ENCODE measurements at regions not wholly inside any gene's neighbourhood (a gene's known extent, or its start where the extent isn't known, plus 50 kb on each side); places are given as distances from the start of the nearest gene placed in this dataset.

DNA sequence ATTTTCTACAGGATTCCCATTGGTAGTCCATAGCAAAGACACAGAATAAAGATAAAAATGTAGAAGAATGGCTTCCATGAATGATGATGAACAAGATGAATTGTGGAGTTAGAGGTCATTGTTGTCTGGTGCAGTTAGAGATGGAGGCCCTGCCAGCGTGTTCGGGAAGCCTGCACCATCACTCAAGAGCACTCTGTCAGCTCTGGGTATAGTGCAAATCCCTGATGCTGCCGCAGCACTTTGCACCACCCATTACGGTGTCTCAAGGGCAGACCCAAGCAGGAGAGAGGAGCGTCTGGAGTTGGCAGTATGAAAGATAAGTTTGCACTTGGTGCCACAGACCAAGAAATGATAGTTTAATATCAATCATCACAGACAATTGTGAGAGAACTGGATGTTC, 181.6 kb upstream of the CHST9 start:
- TF ChIP-seq POLR2A (IDR thresholded peaks at IDR 0.05) (no peak), POLR2AphosphoS5 (IDR thresholded peaks at IDR 0.05) (no peak), EP300 (IDR thresholded peaks at IDR 0.05; ENCODE audit: low read depth) (no peak)
- TF ChIP-seq, protein P1, sequence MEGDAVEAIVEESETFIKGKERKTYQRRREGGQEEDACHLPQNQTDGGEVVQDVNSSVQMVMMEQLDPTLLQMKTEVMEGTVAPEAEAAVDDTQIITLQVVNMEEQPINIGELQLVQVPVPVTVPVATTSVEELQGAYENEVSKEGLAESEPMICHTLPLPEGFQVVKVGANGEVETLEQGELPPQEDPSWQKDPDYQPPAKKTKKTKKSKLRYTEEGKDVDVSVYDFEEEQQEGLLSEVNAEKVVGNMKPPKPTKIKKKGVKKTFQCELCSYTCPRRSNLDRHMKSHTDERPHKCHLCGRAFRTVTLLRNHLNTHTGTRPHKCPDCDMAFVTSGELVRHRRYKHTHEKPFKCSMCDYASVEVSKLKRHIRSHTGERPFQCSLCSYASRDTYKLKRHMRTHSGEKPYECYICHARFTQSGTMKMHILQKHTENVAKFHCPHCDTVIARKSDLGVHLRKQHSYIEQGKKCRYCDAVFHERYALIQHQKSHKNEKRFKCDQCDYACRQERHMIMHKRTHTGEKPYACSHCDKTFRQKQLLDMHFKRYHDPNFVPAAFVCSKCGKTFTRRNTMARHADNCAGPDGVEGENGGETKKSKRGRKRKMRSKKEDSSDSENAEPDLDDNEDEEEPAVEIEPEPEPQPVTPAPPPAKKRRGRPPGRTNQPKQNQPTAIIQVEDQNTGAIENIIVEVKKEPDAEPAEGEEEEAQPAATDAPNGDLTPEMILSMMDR (IDR thresholded peaks at IDR 0.05) = no peak
- WGBS, 2 donors (ENCODE audit: low coverage in 1 of 2) = 87 to 97% methylated on average over 3 to 5 of the region's 5 CpGs
- H3K36me3 ChIP-seq = no peaks in the 10 kb centered on the region
- in situ Hi-C loops (cut with MboI; ENCODE audit: low pct_ligation_motif_present in 1 of 4, low pct_unique_long_range_greater_than_20kb in 1 of 4, low sequenced_read_pairs in 3 of 4) = loop anchor here in 2 of 4 donors (10.0 kb wide), 1 partner anchor 238 kb away; no protein-coding TSS in a partner anchor
- no peak for DNase-seq
- no peaks in the 10 kb centered on the region for H3K27me3 ChIP-seq
- no peak overlapping the region for H3K4me3 ChIP-seq
- intact Hi-C loops (cut with DNase I; ENCODE audit: low total_unique reads) = no loop called here
- H3K27ac ChIP-seq = no peak overlapping the region
- H3K9me3 ChIP-seq = no peaks in the 10 kb centered on the region
- no peaks in the 10 kb centered on the region for H3K4me1 ChIP-seq

DNA sequence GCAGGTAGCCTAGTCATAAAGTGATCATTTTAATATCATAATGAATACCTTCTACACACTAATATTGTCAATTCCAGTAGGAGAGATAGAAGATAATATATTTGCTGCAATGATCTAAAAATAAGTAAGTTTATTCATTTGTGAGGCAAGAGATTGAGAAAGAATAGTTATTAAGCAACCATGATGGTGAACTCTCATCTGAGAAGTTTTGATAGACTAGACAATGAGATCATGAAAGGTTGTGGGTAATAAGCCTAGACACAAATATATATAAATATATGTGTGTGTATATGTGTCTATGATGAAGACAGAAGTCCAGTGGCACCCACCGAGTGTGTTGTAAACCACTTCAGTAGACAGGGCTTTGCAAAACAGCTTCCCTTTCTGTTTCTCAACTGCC, 181.0 kb upstream of the CHST9 start:
- no peaks in the 10 kb centered on the region for H3K9me3 ChIP-seq
- no peak for DNase-seq
- intact Hi-C loops (cut with DNase I; ENCODE audit: low total_unique reads) (no loop called here), in situ Hi-C loops (cut with MboI; ENCODE audit: low pct_ligation_motif_present in 1 of 4, low pct_unique_long_range_greater_than_20kb in 1 of 4, low sequenced_read_pairs in 3 of 4) (loop anchor here in 2 of 4 donors (10.0 kb wide), 1 partner anchor 239 kb away; no protein-coding TSS in a partner anchor)
- H3K27me3 ChIP-seq = no peaks in the 10 kb centered on the region
- no peak for TF ChIP-seq EP300 (IDR thresholded peaks at IDR 0.05; ENCODE audit: low read depth)
- TF ChIP-seq, protein P1 (IDR thresholded peaks at IDR 0.05) = no peak
- no peak for TF ChIP-seq POLR2AphosphoS5 (IDR thresholded peaks at IDR 0.05)
- TF ChIP-seq POLR2A (IDR thresholded peaks at IDR 0.05) = no peak
- no peak overlapping the region for H3K4me3 ChIP-seq
- 68 to 73% methylated on average over 1 of the region's 1 CpG for WGBS, 2 donors (ENCODE audit: low coverage in 1 of 2)
- no peaks in the 10 kb centered on the region for H3K36me3 ChIP-seq
- H3K4me1 ChIP-seq = no peaks in the 10 kb centered on the region
- H3K27ac ChIP-seq = no peak overlapping the region

DNA sequence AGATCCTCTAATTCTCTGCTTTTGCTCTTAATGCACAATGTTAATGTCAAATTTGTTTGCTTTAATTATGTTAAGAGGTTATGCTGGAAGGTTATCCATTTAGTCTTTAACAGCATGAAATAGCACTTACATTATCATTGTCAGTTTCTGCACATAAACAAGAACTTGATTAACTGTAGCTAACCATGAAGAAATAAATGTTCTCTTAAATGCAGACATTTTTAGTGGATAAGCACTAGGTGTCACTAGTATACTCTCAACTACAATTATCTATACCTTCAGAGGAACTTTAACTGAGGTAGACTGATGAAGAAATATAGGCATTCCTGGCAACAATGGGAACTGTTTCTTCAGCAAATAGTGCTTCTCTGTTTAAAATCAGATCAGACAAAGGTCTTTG, 178.8 kb upstream of the CHST9 start:
- H3K36me3 ChIP-seq = no peaks in the 10 kb centered on the region
- no peaks in the 10 kb centered on the region for H3K27me3 ChIP-seq
- no peak overlapping the region for H3K27ac ChIP-seq
- no peaks in the 10 kb centered on the region for H3K4me1 ChIP-seq
- H3K4me3 ChIP-seq = no peak overlapping the region
- DNase-seq = no peak
- TF ChIP-seq POLR2A (IDR thresholded peaks at IDR 0.05) = no peak
- TF ChIP-seq EP300 (IDR thresholded peaks at IDR 0.05; ENCODE audit: low read depth) = no peak
- TF ChIP-seq, protein P1 (IDR thresholded peaks at IDR 0.05) = peak in 2 of 5 experiments; percentile 5 to 8
- no peak for TF ChIP-seq POLR2AphosphoS5 (IDR thresholded peaks at IDR 0.05)
- in situ Hi-C loops (cut with MboI; ENCODE audit: low pct_ligation_motif_present in 1 of 4, low pct_unique_long_range_greater_than_20kb in 1 of 4, low sequenced_read_pairs in 3 of 4) = loop anchor here in 2 of 4 donors (10.0 kb wide), 1 partner anchor 241 kb away; no protein-coding TSS in a partner anchor
- no peaks in the 10 kb centered on the region for H3K9me3 ChIP-seq
- intact Hi-C loops (cut with DNase I; ENCODE audit: low total_unique reads) = no loop called here

DNA sequence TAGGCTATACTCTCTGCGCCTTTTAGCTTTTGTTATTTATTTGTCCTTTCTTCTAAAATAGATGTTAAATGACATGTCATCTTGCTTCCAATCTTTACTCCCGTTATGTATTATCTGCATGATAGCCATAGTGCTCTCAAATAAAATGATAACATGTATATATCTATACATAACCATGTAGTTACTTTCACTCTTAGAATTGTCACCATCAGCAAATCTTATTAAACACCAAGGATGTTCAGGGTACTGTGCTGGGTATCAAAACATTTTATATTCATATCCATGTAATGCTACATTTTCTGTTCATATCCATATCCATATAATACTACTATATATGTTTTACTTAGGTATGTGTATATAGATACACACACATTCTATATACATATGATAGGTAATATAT, 176.4 kb upstream of the CHST9 start:
- no peaks in the 10 kb centered on the region for H3K36me3 ChIP-seq
- no peak overlapping the region for H3K4me3 ChIP-seq
- intact Hi-C loops (cut with DNase I; ENCODE audit: low total_unique reads) = no loop called here
- no peaks in the 10 kb centered on the region for H3K27me3 ChIP-seq
- no peak overlapping the region for H3K27ac ChIP-seq
- H3K4me1 ChIP-seq = no peaks in the 10 kb centered on the region
- DNase-seq = no peak
- H3K9me3 ChIP-seq = no peaks in the 10 kb centered on the region
- WGBS, 2 donors (ENCODE audit: low coverage in 1 of 2) = 66 to 79% methylated on average over 2 of the region's 2 CpGs
- TF ChIP-seq, protein P1 (IDR thresholded peaks at IDR 0.05) = no peak
- TF ChIP-seq POLR2AphosphoS5 (IDR thresholded peaks at IDR 0.05) = no peak
- TF ChIP-seq EP300 (IDR thresholded peaks at IDR 0.05; ENCODE audit: low read depth) = no peak
- TF ChIP-seq POLR2A (IDR thresholded peaks at IDR 0.05) = no peak
- in situ Hi-C loops (cut with MboI; ENCODE audit: low pct_ligation_motif_present in 1 of 4, low pct_unique_long_range_greater_than_20kb in 1 of 4, low sequenced_read_pairs in 3 of 4) = loop anchor here in 2 of 4 donors (10.0 kb wide), 1 partner anchor 243 kb away; no protein-coding TSS in a partner anchor
